ENCODE measurements at regions not wholly inside any gene's neighbourhood (a gene's known extent, or its start where the extent isn't known, plus 50 kb on each side); places are given as distances from the start of the nearest gene placed in this dataset.

GRCh38 chr18:46378864-46379207 is 274.7 kb downstream of the HAUS1 start:
- peaks cover 0 to 6% (median 0%) of the 10 kb centered on the region in 6 donors for H3K4me1 ChIP-seq
- H3K4me3 ChIP-seq, result no peak overlapping the region
- no peaks in the 10 kb centered on the region for H3K9me3 ChIP-seq
- TF ChIP-seq CTCF (IDR thresholded peaks at IDR 0.05 in 8 of 11, conservative IDR thresholded peaks at IDR 0.05 in 3 of 11) (no peak), POLR2A (IDR thresholded peaks at IDR 0.05) (no peak)
- no peak overlapping the region for H3K27ac ChIP-seq
- H3K36me3 ChIP-seq, result no peaks in the 10 kb centered on the region
- H3K27me3 ChIP-seq (replicated peaks in 1 of 7), result no peaks in the 10 kb centered on the region
- WGBS, 5 donors, result 72 to 91% (median 77%) methylated on average over 4 of the region's 4 CpGs
- intact Hi-C loops (cut with DNase I; ENCODE audit: low total_unique reads), result no loop called here
- DNase-seq, result no peak

- no peaks in the 10 kb centered on the region for H3K27me3 ChIP-seq (replicated peaks in 1 of 7)
- no peak for TF ChIP-seq CTCF (IDR thresholded peaks at IDR 0.05 in 8 of 11, conservative IDR thresholded peaks at IDR 0.05 in 3 of 11)
- no peak for TF ChIP-seq POLR2AphosphoS5 (IDR thresholded peaks at IDR 0.05)
- no peak for TF ChIP-seq POLR2A (IDR thresholded peaks at IDR 0.05)
- intact Hi-C loops (cut with DNase I; ENCODE audit: low total_unique reads), result no loop called here
- H3K4me3 ChIP-seq, result no peak overlapping the region
- DNase-seq, result no peak
- no peaks in the 10 kb centered on the region for H3K36me3 ChIP-seq
- 75 to 87% (median 83%) methylated on average over 10 to 11 of the region's 11 CpGs for WGBS, 5 donors
- peaks cover 0 to 6% (median 0%) of the 10 kb centered on the region in 6 donors for H3K4me1 ChIP-seq
- H3K27ac ChIP-seq, result no peak overlapping the region
- H3K9me3 ChIP-seq, result no peaks in the 10 kb centered on the region
Measured at GRCh38 chr18:46379323-46379950, 275.3 kb downstream of the HAUS1 start.

DNA sequence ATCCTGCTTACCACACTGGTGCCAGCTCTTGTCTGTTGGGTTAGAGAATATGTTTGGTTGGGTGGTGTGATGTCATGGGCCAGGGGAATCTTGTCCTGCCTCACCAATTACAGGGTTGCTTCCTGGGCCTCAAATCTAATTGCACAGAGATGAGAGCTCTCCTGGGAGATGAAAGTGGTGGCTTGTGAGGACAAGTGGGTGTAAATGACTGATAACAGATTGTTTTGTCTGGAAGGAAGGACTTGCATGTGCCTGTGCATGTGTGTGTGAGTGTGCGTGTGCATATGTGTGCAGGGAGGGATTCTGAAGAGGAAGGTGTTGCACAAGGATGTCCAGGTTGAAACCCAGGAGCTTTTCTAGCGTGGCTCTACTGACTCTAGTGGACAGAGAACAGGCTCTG is 271.9 kb downstream of the LOXHD1 start:
- no peak for TF ChIP-seq CTCF (IDR thresholded peaks at IDR 0.05 in 8 of 11, conservative IDR thresholded peaks at IDR 0.05 in 3 of 11)
- no peak for TF ChIP-seq POLR2AphosphoS5 (IDR thresholded peaks at IDR 0.05)
- TF ChIP-seq POLR2A (IDR thresholded peaks at IDR 0.05), result no peak
- Histone ChIP-seq H3K27ac (no peak overlapping the region), H3K4me1 (peaks cover 0 to 21% (median 15%) of the 10 kb centered on the region in 6 donors), H3K9me3 (no peaks in the 10 kb centered on the region), H3K4me3 (no peak overlapping the region), H3K36me3 (no peaks in the 10 kb centered on the region), H3K27me3 (replicated peaks in 1 of 7) (no peaks in the 10 kb centered on the region)
- WGBS, 5 donors, result 77 to 92% (median 78%) methylated on average over 2 of the region's 2 CpGs
- no peak for DNase-seq
- intact Hi-C loops (cut with DNase I; ENCODE audit: low total_unique reads), result no loop called here

- intact Hi-C loops (cut with DNase I; ENCODE audit: low total_unique reads), result no loop called here
- Histone ChIP-seq H3K4me3 (no peak overlapping the region), H3K27ac (peak overlapping the region in 1 of 8 donors; percentile 15), H3K27me3 (replicated peaks in 1 of 7) (no peaks in the 10 kb centered on the region), H3K36me3 (no peaks in the 10 kb centered on the region), H3K9me3 (no peaks in the 10 kb centered on the region), H3K4me1 (peaks cover 0 to 21% (median 15%) of the 10 kb centered on the region in 6 donors)
- WGBS, 5 donors, result 56 to 83% (median 72%) methylated on average over 5 of the region's 5 CpGs
- DNase-seq, result no peak
- TF ChIP-seq CTCF (IDR thresholded peaks at IDR 0.05 in 8 of 11, conservative IDR thresholded peaks at IDR 0.05 in 3 of 11) (no peak), POLR2AphosphoS5 (IDR thresholded peaks at IDR 0.05) (no peak), POLR2A (IDR thresholded peaks at IDR 0.05) (no peak)
Measured at GRCh38 chr18:46386788-46387187, 270.2 kb downstream of the LOXHD1 start.

Data from spleen (tissue), 11 donors.